AG04449 (cell line): ENCODE measurements at regions not wholly inside any gene's neighbourhood (a gene's known extent, or its start where the extent isn't known, plus 50 kb on each side); places are given as distances from the start of the nearest gene placed in this dataset.

Experiments
- CTCF ChIA-PET: fragments of 350-600 bp; formaldehyde crosslinking; extraction: SDS; loops from one replicate; lab custom pipeline; 2021; ENCODE audit warnings: antibody characterized with exemption; lab: Yijun Ruan, JAX
- POLR2A ChIA-PET: fragments of 400-600, 350-600 bp; formaldehyde crosslinking; extraction: SDS; loops from one replicate; lab custom pipeline; 2020; ENCODE audit warnings: antibody characterized with exemption, inconsistent platforms; lab: Yijun Ruan, JAX
- DNase-seq: peaks from one replicate; pipeline ENCODE4 v3.0.0-alpha.2; 2010; ENCODE audit warnings: low read depth, low spot score
- H3K4me3 ChIP-seq: 2 replicates; pipeline ENCODE4 v1.5.1; 2011; ENCODE audit warnings: low read depth, mild to moderate bottlenecking, control low read depth, low read length
- TF ChIP-seq, protein P1 (sequence below): IDR thresholded peaks from one replicate; pipeline ENCODE4 v1.5.1; 2011; ENCODE audit warnings: mild to moderate bottlenecking, moderate library complexity, low read length, control low read depth, inconsistent platforms; ENCODE audit not compliant: insufficient read depth; ENCODE audit errors: missing control alignments

- CTCF ChIA-PET: no interaction called here
- no peak overlapping the region for H3K4me3 ChIP-seq
- POLR2A ChIA-PET: no interaction called here
- TF ChIP-seq, protein P1, sequence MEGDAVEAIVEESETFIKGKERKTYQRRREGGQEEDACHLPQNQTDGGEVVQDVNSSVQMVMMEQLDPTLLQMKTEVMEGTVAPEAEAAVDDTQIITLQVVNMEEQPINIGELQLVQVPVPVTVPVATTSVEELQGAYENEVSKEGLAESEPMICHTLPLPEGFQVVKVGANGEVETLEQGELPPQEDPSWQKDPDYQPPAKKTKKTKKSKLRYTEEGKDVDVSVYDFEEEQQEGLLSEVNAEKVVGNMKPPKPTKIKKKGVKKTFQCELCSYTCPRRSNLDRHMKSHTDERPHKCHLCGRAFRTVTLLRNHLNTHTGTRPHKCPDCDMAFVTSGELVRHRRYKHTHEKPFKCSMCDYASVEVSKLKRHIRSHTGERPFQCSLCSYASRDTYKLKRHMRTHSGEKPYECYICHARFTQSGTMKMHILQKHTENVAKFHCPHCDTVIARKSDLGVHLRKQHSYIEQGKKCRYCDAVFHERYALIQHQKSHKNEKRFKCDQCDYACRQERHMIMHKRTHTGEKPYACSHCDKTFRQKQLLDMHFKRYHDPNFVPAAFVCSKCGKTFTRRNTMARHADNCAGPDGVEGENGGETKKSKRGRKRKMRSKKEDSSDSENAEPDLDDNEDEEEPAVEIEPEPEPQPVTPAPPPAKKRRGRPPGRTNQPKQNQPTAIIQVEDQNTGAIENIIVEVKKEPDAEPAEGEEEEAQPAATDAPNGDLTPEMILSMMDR: no peak
- no peak for DNase-seq
Measured at GRCh38 chr9:78927099-78927940, 630.4 kb downstream of the PSAT1 start.

DNA sequence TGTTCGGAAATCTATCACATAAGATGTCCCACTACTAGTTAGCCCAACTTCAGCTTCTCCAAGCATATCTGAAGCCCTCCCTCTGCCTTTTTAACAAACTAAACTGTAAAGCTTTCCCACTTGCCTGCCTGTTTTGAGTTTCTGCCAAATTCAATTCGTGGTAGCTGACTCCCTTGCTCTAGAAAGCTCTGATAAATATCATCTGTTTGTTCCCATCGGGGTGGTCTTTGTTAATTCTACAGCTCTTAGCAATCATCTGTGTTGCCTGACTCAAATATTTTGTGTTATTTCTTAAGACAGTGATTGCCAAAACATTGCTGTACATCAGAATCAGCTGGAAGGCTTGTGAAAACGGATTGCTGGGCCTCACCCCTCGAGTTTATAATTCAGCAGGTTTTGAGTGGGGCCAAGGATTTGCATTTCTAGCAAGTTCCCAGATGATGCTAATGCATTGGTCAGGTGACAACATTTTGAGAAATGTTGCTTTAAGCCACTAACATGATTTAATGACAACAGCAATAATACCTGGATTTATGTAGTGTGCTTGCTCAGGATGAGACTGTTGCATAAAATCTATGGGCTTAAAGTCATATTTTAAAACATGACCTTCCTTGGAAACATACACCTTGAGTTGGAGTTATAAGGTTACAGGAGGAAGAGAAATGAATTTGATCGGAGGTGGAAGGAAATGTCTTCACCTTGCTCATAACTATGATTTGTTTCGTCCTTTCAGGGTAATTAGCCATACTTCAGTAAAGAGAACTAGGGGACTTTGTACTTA lies 631.9 kb downstream of the PSAT1 start:
- no peak for DNase-seq
- CTCF ChIA-PET: no interaction called here
- TF ChIP-seq, protein P1: no peak
- no peak overlapping the region for H3K4me3 ChIP-seq
- POLR2A ChIA-PET: no interaction called here

DNA sequence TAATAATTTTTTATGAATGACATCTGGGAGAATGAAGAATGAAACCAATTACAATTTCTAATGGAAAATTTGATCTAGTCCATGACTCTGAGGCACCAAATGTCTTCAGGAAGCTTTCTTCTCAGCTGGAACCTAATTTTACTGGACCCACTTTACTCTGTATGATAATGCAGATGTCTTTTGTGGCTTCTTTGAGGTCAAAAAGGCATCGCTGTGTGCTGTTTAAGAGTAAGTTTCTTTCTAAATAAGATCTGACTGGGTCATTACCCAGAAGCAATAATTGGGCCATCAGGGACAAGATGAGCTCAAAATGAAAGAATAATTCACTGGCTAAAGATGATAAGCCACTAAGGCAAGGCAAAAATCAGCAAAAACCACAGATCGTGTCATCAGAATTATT lies 633.4 kb downstream of the PSAT1 start:
- no peak overlapping the region for H3K4me3 ChIP-seq
- ChIA-PET CTCF (no interaction called here), POLR2A (no interaction called here)
- TF ChIP-seq, protein P1: no peak
- DNase-seq: no peak

DNA sequence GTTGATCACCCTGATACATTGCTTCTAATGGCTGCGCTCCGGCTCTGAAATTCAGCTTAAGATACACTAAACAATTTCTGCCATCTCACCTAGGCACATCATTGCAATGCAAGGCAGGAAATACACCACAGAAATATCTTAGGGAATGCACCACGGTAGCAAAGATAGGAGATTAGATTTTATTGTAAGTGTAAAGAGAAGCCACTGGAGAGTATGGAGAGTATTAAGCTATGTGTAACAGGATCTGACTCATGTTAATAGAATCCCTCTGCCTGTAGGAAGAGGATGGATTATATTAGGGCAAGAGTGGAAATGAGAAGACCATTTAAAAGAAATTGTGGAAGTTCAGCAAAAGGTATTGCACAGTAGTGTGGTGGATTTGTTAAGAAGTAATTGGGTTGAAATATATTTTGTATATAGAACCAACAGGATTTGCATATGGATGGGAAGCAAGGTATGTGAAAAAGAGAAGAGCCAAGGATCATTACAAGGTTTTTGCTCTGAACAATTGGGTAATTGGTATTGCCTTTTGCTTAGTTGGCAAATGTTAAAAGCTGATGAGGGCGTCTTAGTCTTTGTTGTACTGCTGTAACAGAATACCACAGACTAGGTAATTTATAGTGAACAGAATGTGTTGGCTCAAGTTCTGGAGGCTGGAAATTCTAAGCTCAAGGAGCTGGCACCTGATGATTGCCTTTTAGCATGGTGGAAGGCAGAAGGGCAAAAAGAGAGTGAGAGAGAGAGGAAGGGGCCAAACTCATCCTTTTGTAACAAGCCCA lies 636.1 kb downstream of the PSAT1 start:
- TF ChIP-seq, protein P1: no peak
- CTCF ChIA-PET: no interaction called here
- H3K4me3 ChIP-seq: no peak overlapping the region
- DNase-seq: no peak
- POLR2A ChIA-PET: no interaction called here

DNA sequence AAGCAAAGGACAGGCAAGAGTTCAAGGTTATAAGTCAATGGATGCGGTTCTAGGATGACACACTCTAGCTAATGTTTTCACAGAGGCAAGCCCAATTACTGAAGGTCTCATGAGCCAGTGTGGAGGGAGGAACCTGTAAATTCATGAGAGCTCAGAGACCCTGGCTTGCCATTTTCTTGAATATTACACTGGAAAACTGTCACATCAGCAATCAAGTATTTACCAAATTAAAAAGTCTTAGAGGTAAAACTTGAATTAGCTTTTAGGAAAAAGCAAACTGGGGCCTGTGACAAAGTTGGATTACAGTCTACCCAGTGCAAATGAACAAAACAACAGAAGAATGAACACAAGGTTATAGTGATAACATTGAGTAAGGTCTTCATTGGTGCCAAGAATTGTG lies 636.9 kb upstream of the TLE4 start:
- TF ChIP-seq, protein P1: no peak
- CTCF ChIA-PET: interaction anchor here (0.9 kb wide), 1 partner anchor 495 kb away, joined by 3 read pairs; no protein-coding TSS in a partner anchor
- no peak overlapping the region for H3K4me3 ChIP-seq
- POLR2A ChIA-PET: no interaction called here
- DNase-seq: no peak
